Psoas muscle (tissue), 7 donors: ENCODE measurements at regions not wholly inside any gene's neighbourhood (a gene's known extent, or its start where the extent isn't known, plus 50 kb on each side); places are given as distances from the start of the nearest gene placed in this dataset.

Experiments
- ATAC-seq, 4 donors: fragments of 200-7000 bp; cut with Tn5 transposase; one replicate each; pipeline ENCODE4 v1.9.1; 2020; ENCODE audit warnings: moderate library complexity in 3 of 4, mild to moderate bottlenecking in 2 of 4
- DNase-seq, 2 donors: peaks; one replicate each; pipeline ENCODE4 v3.0.0-alpha.2; 2020
- H3K27ac ChIP-seq: fragments of 200-600 bp; one replicate; pipeline ENCODE4 v1.8.0; 2022
- H3K27me3 ChIP-seq, 3 donors: fragments of 200-600 bp in 1 of 3; one replicate each; pipeline versions ENCODE4 v1.6.1 to v1.8.0; 2013 to 2022; ENCODE audit warnings: low read length in 2 of 3, mild to moderate bottlenecking in 2 of 3, moderate library complexity in 1 of 3; ENCODE audit not compliant: insufficient read depth in 3 of 3
- H3K36me3 ChIP-seq, 2 donors: fragments of 200-600 bp in 1 of 2; one replicate each; pipeline versions ENCODE4 v1.6.1 to v1.8.0; 2013 to 2022; ENCODE audit warnings: low read depth in 1 of 2, mild to moderate bottlenecking in 1 of 2, moderate library complexity in 1 of 2; ENCODE audit not compliant: insufficient read depth in 1 of 2
- H3K4me1 ChIP-seq: fragments of 200-600 bp; one replicate; pipeline ENCODE4 v1.8.0; 2022
- H3K4me3 ChIP-seq: fragments of 200-600 bp; one replicate; pipeline ENCODE4 v1.8.0; 2022; ENCODE audit warnings: mild to moderate bottlenecking
- H3K9me3 ChIP-seq: fragments of 200-600 bp; one replicate; pipeline ENCODE4 v1.8.0; 2022
- WGBS, 3 donors: extraction: QIAGEN DNeasy Blood & Tissue Kit; methylation state at CpG; one replicate each; pipeline versions ENCODE4 v1.1.6 to v1.1.7; 2013; 5-methylcytosine and 5-hydroxymethylcytosine counted together
- intact Hi-C, 2 donors: fragments of 100-400 bp; cut with DNase I; formaldehyde crosslinking; loops; one replicate each; pipeline versions ENCODE4 v1.11.0 to v1.14.2; 2022
- TF ChIP-seq, protein P1 (sequence below): fragments of 200-600 bp; IDR thresholded peaks from one replicate; pipeline ENCODE4 v1.8.0; 2022; ENCODE audit warnings: antibody characterized with exemption
- donor health status: healthy with polysubstance abuse.
- donor health status: DM: no; HTN: no; CAD: no; lungs with moderate emphysema.
- donor health status: Bipolar disorder and iron deficiency.
- donor health status: healthy.
- donor health status: DM: yes; HTN: yes; CAD: no.
- donor health status: DM: no; HTN: no; CAD: no.
- donor health status: DM: yes; HTN: yes; CAD: no.

DNA sequence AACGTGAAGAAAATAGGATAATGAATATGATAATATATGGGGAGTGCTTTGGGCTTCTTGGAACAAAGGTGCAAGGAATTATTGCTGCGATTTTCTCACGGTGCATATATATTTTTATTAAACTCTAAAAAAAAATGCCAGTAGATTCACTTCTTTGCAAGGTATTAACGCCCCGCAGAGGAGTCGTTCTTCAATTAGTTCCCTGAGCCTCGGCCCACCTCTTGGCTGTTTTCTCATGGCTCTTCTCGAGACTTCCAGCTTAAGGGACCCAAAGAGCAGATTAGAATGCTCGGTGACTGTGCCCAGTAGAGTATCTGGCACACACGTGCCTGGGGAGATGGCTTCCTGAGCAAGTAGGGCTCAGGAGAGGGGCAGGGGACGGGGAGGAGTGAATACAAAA lies 367.4 kb downstream of the MID1IP1 start:
- Histone ChIP-seq H3K27me3 (peaks cover 0 to 22% (median 0%) of the 10 kb centered on the region in 3 donors), H3K4me1 (no peaks in the 10 kb centered on the region), H3K9me3 (no peaks in the 10 kb centered on the region), H3K27ac (no peak overlapping the region), H3K36me3 (no peaks in the 10 kb centered on the region), H3K4me3 (no peak overlapping the region)
- WGBS, 3 donors: 72 to 95% (median 92%) methylated on average over 11 of the region's 11 CpGs
- TF ChIP-seq, protein P1, sequence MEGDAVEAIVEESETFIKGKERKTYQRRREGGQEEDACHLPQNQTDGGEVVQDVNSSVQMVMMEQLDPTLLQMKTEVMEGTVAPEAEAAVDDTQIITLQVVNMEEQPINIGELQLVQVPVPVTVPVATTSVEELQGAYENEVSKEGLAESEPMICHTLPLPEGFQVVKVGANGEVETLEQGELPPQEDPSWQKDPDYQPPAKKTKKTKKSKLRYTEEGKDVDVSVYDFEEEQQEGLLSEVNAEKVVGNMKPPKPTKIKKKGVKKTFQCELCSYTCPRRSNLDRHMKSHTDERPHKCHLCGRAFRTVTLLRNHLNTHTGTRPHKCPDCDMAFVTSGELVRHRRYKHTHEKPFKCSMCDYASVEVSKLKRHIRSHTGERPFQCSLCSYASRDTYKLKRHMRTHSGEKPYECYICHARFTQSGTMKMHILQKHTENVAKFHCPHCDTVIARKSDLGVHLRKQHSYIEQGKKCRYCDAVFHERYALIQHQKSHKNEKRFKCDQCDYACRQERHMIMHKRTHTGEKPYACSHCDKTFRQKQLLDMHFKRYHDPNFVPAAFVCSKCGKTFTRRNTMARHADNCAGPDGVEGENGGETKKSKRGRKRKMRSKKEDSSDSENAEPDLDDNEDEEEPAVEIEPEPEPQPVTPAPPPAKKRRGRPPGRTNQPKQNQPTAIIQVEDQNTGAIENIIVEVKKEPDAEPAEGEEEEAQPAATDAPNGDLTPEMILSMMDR: no peak
- intact Hi-C loops: no loop called here
- DNase-seq: no peak
- ATAC-seq: no peak

- intact Hi-C loops: no loop called here
- no peak overlapping the region for H3K27ac ChIP-seq
- H3K4me1 ChIP-seq: no peaks in the 10 kb centered on the region
- H3K27me3 ChIP-seq: peaks cover 0 to 22% (median 0%) of the 10 kb centered on the region in 3 donors
- H3K9me3 ChIP-seq: no peaks in the 10 kb centered on the region
- WGBS, 3 donors: 71 to 89% (median 84%) methylated on average over 1 of the region's 1 CpG
- no peaks in the 10 kb centered on the region for H3K36me3 ChIP-seq
- no peak overlapping the region for H3K4me3 ChIP-seq
- ATAC-seq (no peak), DNase-seq (no peak)
- TF ChIP-seq, protein P1: no peak
These were observed 368.7 kb downstream of the MID1IP1 start for GRCh38 chrX:39169976-39170375.

DNA sequence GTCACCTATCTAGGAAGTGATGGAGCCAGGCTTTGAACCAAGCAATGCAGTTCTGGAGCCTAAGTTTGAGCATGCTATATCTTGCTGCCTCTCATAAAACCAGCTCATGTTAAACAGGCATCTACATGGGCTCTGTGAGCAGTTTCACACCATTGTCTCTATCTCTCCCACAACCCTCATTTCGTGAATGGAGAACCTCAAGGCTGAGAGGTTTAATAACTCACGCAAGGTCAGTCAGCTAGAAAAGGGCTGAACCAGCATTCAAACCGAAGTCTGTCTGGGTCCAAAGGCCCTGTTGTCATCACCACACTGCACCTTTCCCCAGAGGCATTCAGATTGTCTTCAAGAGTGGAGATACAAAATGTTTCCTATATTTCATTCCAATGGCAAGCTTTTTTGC lies 369.2 kb downstream of the MID1IP1 start:
- no peak overlapping the region for H3K27ac ChIP-seq
- no peak for ATAC-seq
- peaks cover 0 to 22% (median 0%) of the 10 kb centered on the region in 3 donors for H3K27me3 ChIP-seq
- TF ChIP-seq, protein P1: no peak
- no peaks in the 10 kb centered on the region for H3K4me1 ChIP-seq
- H3K36me3 ChIP-seq: no peaks in the 10 kb centered on the region
- 74 to 95% (median 94%) methylated on average over 3 of the region's 3 CpGs for WGBS, 3 donors
- DNase-seq: no peak
- no peaks in the 10 kb centered on the region for H3K9me3 ChIP-seq
- no peak overlapping the region for H3K4me3 ChIP-seq
- intact Hi-C loops: no loop called here

- H3K4me3 ChIP-seq: no peak overlapping the region
- peaks cover 0 to 22% (median 0%) of the 10 kb centered on the region in 3 donors for H3K27me3 ChIP-seq
- WGBS, 3 donors: 84 to 97% (median 93%) methylated on average over 3 of the region's 3 CpGs
- H3K36me3 ChIP-seq: no peaks in the 10 kb centered on the region
- ATAC-seq: no peak
- H3K4me1 ChIP-seq: no peaks in the 10 kb centered on the region
- TF ChIP-seq, protein P1: no peak
- no peak overlapping the region for H3K27ac ChIP-seq
- intact Hi-C loops: no loop called here
- no peak for DNase-seq
- no peaks in the 10 kb centered on the region for H3K9me3 ChIP-seq
These were observed 370.4 kb downstream of the MID1IP1 start for GRCh38 chrX:39171686-39172085.

- Histone ChIP-seq H3K27me3 (peaks cover 0 to 17% (median 0%) of the 10 kb centered on the region in 3 donors), H3K36me3 (no peaks in the 10 kb centered on the region), H3K27ac (no peak overlapping the region), H3K4me3 (no peak overlapping the region), H3K9me3 (no peaks in the 10 kb centered on the region), H3K4me1 (no peaks in the 10 kb centered on the region)
- intact Hi-C loops: no loop called here
- DNase-seq (no peak), ATAC-seq (no peak)
- TF ChIP-seq, protein P1: no peak
- 61 to 74% (median 70%) methylated on average over 5 of the region's 5 CpGs for WGBS, 3 donors
These were observed 373.0 kb downstream of the MID1IP1 start for GRCh38 chrX:39174241-39174771.
